Liver (tissue), 8 donors: ENCODE measurements at regions not wholly inside any gene's neighbourhood (a gene's known extent, or its start where the extent isn't known, plus 50 kb on each side); places are given as distances from the start of the nearest gene placed in this dataset.

Source experiments
- DNase-seq: peaks from one replicate; pipeline ENCODE4 v3.0.0-alpha.2; 2017; ENCODE audit warnings: low spot score
- H3K27ac ChIP-seq, 2 donors: one replicate each; pipeline ENCODE4 v1.7.0; 2013; ENCODE audit warnings: inconsistent platforms in 2 of 2, low read length in 2 of 2, control low read depth in 1 of 2, low read depth in 1 of 2, mild to moderate bottlenecking in 1 of 2
- H3K27me3 ChIP-seq, 4 donors: one replicate each; pipeline versions ENCODE4 v1.6.1 to v1.7.0; 2013; ENCODE audit warnings: low read length in 3 of 4, inconsistent platforms in 1 of 4, mild to moderate bottlenecking in 1 of 4, moderate library complexity in 1 of 4; ENCODE audit not compliant: control insufficient read depth in 4 of 4, insufficient read depth in 4 of 4
- H3K36me3 ChIP-seq, 4 donors: one replicate each; pipeline versions ENCODE4 v1.6.1 to v1.7.0; 2013; ENCODE audit warnings: low read length in 3 of 4, mild to moderate bottlenecking in 3 of 4, low read depth in 1 of 4, moderate library complexity in 1 of 4; ENCODE audit not compliant: control insufficient read depth in 4 of 4, insufficient read depth in 3 of 4
- H3K4me1 ChIP-seq, 4 donors: one replicate each; pipeline versions ENCODE4 v1.6.1 to v1.7.0; 2013; ENCODE audit warnings: low read length in 3 of 4, mild to moderate bottlenecking in 3 of 4, moderate library complexity in 1 of 4; ENCODE audit not compliant: control insufficient read depth in 4 of 4, insufficient read depth in 4 of 4
- H3K4me3 ChIP-seq, 3 donors: one replicate each; pipeline versions ENCODE4 v1.6.1 to v1.7.0; 2013; ENCODE audit warnings: low read length in 3 of 3, control low read depth in 1 of 3, low read depth in 1 of 3, mild to moderate bottlenecking in 1 of 3
- H3K9ac ChIP-seq, 2 donors: one replicate each; pipeline ENCODE4 v1.7.0; 2013; ENCODE audit warnings: low read length in 2 of 2, mild to moderate bottlenecking in 2 of 2, moderate library complexity in 2 of 2, control low read depth in 1 of 2, low read depth in 1 of 2
- H3K9me3 ChIP-seq, 4 donors: one replicate each; pipeline versions ENCODE4 v1.6.1 to v1.7.0; 2013; ENCODE audit warnings: low read length in 3 of 4; ENCODE audit not compliant: control insufficient read depth in 4 of 4
- ATF3 ChIP-seq: IDR thresholded peaks from 2 replicates; pipeline ENCODE4 v1.6.1; 2016; ENCODE audit warnings: antibody characterized with exemption
- CTCF ChIP-seq: fragments of 150-350 bp; IDR thresholded peaks from 2 replicates; pipeline ENCODE4 v1.5.1; 2017; ENCODE audit warnings: improper control_type of control experiment, low read depth, low read length; ENCODE audit not compliant: missing input control
- EGR1 ChIP-seq, 2 donors: IDR thresholded peaks; 2 replicates each; pipeline ENCODE4 v1.6.1; 2016 to 2018; ENCODE audit warnings: antibody characterized with exemption in 2 of 2, low read depth in 2 of 2
- FOXA1 ChIP-seq: IDR thresholded peaks from 2 replicates; pipeline ENCODE4 v1.6.1; 2016; ENCODE audit warnings: antibody characterized with exemption
- FOXA2 ChIP-seq: IDR thresholded peaks from 2 replicates; pipeline ENCODE4 v1.6.1; 2016; ENCODE audit warnings: antibody characterized with exemption
- GABPA ChIP-seq, 2 donors: IDR thresholded peaks in 1 of 2; conservative IDR thresholded peaks in 1 of 2; 2 replicates each; pipeline ENCODE4 v1.6.1; 2016; ENCODE audit warnings: antibody characterized with exemption in 2 of 2, mild to moderate bottlenecking in 1 of 2, moderate library complexity in 1 of 2
- HNF4A ChIP-seq, 2 donors: conservative IDR thresholded peaks; 2 replicates each; pipeline ENCODE4 v1.6.1; 2016; ENCODE audit warnings: antibody characterized with exemption in 2 of 2, mild to moderate bottlenecking in 2 of 2
- HNF4G ChIP-seq: IDR thresholded peaks from 2 replicates; pipeline ENCODE4 v1.6.1; 2016; ENCODE audit warnings: antibody characterized with exemption
- JUND ChIP-seq, 2 donors: IDR thresholded peaks; 2 replicates each; pipeline ENCODE4 v1.6.1; 2016; ENCODE audit warnings: antibody characterized with exemption in 2 of 2
- MAX ChIP-seq: IDR thresholded peaks from 2 replicates; pipeline ENCODE4 v1.6.1; 2016; ENCODE audit warnings: antibody characterized with exemption
- NR2F2 ChIP-seq: IDR thresholded peaks from 2 replicates; pipeline ENCODE4 v1.6.1; 2016; ENCODE audit warnings: antibody characterized with exemption
- RAD21 ChIP-seq, 2 donors: IDR thresholded peaks; 2 replicates each; pipeline ENCODE4 v1.6.1; 2016; ENCODE audit warnings: antibody characterized with exemption in 2 of 2, mild to moderate bottlenecking in 2 of 2
- REST ChIP-seq: IDR thresholded peaks from 2 replicates; pipeline ENCODE4 v1.6.1; 2016; ENCODE audit warnings: antibody characterized with exemption, mild to moderate bottlenecking
- RXRA ChIP-seq, 2 donors: IDR thresholded peaks; 2 replicates each; pipeline ENCODE4 v1.6.1; 2017 to 2018; ENCODE audit warnings: antibody characterized with exemption in 2 of 2, mild to moderate bottlenecking in 1 of 2
- SP1 ChIP-seq: IDR thresholded peaks from 2 replicates; pipeline ENCODE4 v1.6.1; 2018; ENCODE audit warnings: antibody characterized with exemption, mild to moderate bottlenecking
- YY1 ChIP-seq: IDR thresholded peaks from 2 replicates; pipeline ENCODE4 v1.6.1; 2016; ENCODE audit warnings: antibody characterized with exemption, mild to moderate bottlenecking
- ZBTB33 ChIP-seq: IDR thresholded peaks from 2 replicates; pipeline ENCODE4 v1.6.1; 2016; ENCODE audit warnings: antibody characterized with exemption
- WGBS: extraction: QIAGEN DNeasy Blood & Tissue Kit; methylation state at CpG from one replicate; pipeline ENCODE4 v1.1.7; 2013; 5-methylcytosine and 5-hydroxymethylcytosine counted together
- donor health status: healthy.
- donor health status: healthy.
- donor health status: healthy.
- donor health status: healthy.
- donor health status: healthy.

- Histone ChIP-seq H3K9ac (no peak overlapping the region), H3K36me3 (no peaks in the 10 kb centered on the region), H3K27me3 (no peaks in the 10 kb centered on the region), H3K4me3 (no peak overlapping the region), H3K9me3 (no peaks in the 10 kb centered on the region), H3K4me1 (no peaks in the 10 kb centered on the region), H3K27ac (no peak overlapping the region)
- no peak for TF ChIP-seq RAD21 (IDR thresholded peaks at IDR 0.05)
- TF ChIP-seq YY1: no peak
- no peak for TF ChIP-seq FOXA2
- no peak for TF ChIP-seq REST
- no peak for TF ChIP-seq CTCF
- TF ChIP-seq GABPA (IDR thresholded peaks at IDR 0.05 in 1 of 2, conservative IDR thresholded peaks at IDR 0.05 in 1 of 2): no peak
- TF ChIP-seq NR2F2: no peak
- no peak for TF ChIP-seq ATF3
- no peak for TF ChIP-seq JUND (IDR thresholded peaks at IDR 0.05)
- TF ChIP-seq EGR1 (IDR thresholded peaks at IDR 0.05; ENCODE audit: low read depth in 2 of 2): no peak
- no peak for TF ChIP-seq SP1
- no peak for TF ChIP-seq RXRA (IDR thresholded peaks at IDR 0.05)
- no peak for TF ChIP-seq HNF4G
- TF ChIP-seq ZBTB33: no peak
- no peak for TF ChIP-seq FOXA1
- no peak for TF ChIP-seq MAX
- TF ChIP-seq HNF4A (conservative IDR thresholded peaks at IDR 0.05): no peak
- DNase-seq: no peak
- WGBS: 82% methylated on average over 5 of the region's 5 CpGs
Measured at GRCh38 chr6:156474507-156475120, 302.6 kb upstream of the ARID1B start.
